HAP-1 (cell line): ENCODE measurements at regions not wholly inside any gene's neighbourhood (a gene's known extent, or its start where the extent isn't known, plus 50 kb on each side); places are given as distances from the start of the nearest gene placed in this dataset.
"Not testable (repeated sequence)": the region's sequence is repeated elsewhere in the genome, so short reads cannot be mapped to it uniquely, and the experiment has no call there.

Experiments
- DNase-seq, 2 experiments: peaks; one replicate each; pipeline ENCODE4 v3.0.0-alpha.2; 2016 to 2020; ENCODE audit warnings: low spot score in 2 of 2
- H3K27me3 ChIP-seq: fragments of 250-450 bp; sonication (Bioruptor Pico); 2 replicates; pipeline ENCODE4 v1.5.1; 2020; ENCODE audit warnings: low read depth, mild to moderate bottlenecking, moderate library complexity
- H3K36me3 ChIP-seq: fragments of 250-450 bp; sonication (Bioruptor Pico); replicated peaks from 2 replicates; pipeline ENCODE4 v1.5.1; 2020; ENCODE audit warnings: mild to moderate bottlenecking
- H3K4me1 ChIP-seq: fragments of 250-450 bp; sonication (Bioruptor Pico); 2 replicates; pipeline ENCODE4 v1.5.1; 2020; ENCODE audit warnings: mild to moderate bottlenecking
- H3K4me3 ChIP-seq: fragments of 250-450 bp; sonication (Bioruptor Pico); 2 replicates; pipeline ENCODE4 v1.5.1; 2020; ENCODE audit warnings: mild to moderate bottlenecking, moderate library complexity
- H3K9me3 ChIP-seq: fragments of 250-450 bp; sonication (Bioruptor Pico); 2 replicates; pipeline ENCODE4 v1.5.1; 2020; ENCODE audit warnings: mild to moderate bottlenecking, moderate library complexity
- in situ Hi-C: fragments of 300-500 bp; cut with MboI; formaldehyde crosslinking; loops from 3 replicates; pipeline ENCODE4 v1.14.3; 2020; ENCODE audit warnings: low sequenced_read_pairs, inconsistent platforms, mixed read lengths

GRCh38 chr3:83251490-83251889, 1490.0 kb upstream of the GBE1 start:
- H3K36me3 ChIP-seq = no peaks in the 10 kb centered on the region
- H3K9me3 ChIP-seq = no peaks in the 10 kb centered on the region
- H3K27me3 ChIP-seq = no peaks in the 10 kb centered on the region
- no peak overlapping the region for H3K4me3 ChIP-seq
- in situ Hi-C loops = no loop called here
- H3K4me1 ChIP-seq = no peaks in the 10 kb centered on the region
- DNase-seq = no peak

DNA sequence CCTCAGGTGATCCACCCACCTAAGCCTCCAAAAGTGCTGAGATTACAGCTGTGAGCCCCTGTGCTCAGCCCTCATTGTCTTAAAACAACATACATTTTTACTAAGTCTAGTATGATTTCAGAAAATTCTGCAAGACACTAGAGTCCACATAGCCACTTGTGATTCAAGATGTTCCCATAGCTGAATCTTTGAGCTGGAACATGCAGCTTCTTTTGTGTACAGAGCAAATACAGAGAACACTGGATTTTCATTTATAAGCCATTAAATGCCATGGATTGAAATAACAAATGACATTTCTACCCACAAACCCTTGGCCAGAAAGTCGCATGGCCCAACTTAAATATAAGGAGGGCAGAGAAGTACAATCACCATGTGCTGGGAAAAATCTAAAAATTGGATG, 1489.2 kb upstream of the GBE1 start:
- Histone ChIP-seq H3K27me3 (no peaks in the 10 kb centered on the region), H3K4me1 (no peaks in the 10 kb centered on the region), H3K36me3 (no peaks in the 10 kb centered on the region), H3K4me3 (no peak overlapping the region), H3K9me3 (no peaks in the 10 kb centered on the region)
- in situ Hi-C loops = no loop called here
- DNase-seq = no peak

DNA sequence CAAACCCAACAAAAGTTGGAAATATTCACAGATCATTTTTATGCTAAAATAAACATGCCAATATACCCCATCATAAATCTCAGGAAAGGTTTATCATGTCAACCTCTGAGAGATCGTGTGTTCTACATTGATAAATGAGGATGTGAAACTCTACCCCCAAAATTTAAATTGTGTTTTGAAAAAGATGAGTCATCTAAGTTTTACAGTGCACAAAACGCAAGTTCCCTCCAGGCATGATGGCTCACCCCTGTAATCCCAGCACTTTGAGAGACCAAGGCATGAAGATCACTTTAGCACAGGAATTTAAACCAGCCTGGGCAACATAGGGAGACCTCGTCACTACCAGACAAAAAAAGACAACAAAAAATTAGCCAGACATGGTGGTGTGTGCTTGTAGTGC, 1487.0 kb upstream of the GBE1 start:
- H3K4me3 ChIP-seq = no peak overlapping the region
- no peaks in the 10 kb centered on the region for H3K4me1 ChIP-seq
- in situ Hi-C loops = no loop called here
- DNase-seq = no peak
- H3K27me3 ChIP-seq = no peaks in the 10 kb centered on the region
- no peaks in the 10 kb centered on the region for H3K36me3 ChIP-seq
- H3K9me3 ChIP-seq = no peaks in the 10 kb centered on the region

DNA sequence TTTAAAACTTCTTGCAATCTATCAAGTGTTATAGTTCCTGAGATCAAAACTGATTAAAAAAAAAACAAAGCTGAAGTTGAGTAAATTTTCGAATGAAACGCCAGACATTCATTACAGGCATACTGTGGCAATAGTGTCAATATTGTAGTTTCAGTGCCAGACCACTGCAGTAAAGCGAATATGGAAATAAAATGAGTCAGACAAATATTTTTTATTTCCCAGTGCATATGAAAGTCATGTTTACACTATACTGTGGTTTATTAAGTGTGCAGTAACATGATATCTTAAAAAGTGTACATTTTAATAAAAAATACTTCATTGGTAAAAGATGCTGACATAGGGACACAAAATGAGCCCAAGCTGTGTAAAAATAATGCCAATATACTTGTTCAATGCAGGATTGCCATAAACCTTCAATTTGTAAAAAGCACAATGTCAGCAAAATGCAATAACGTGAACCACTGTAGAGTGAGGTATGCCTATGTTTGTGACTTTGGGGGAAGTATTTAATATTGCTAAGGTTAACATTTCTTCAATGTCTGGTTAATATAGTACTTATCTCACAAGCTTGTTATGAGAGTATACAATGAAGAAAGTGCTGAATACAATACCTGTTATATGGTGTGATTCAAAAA, 1473.9 kb upstream of the GBE1 start:
- in situ Hi-C loops = no loop called here
- Histone ChIP-seq H3K27me3 (no peaks in the 10 kb centered on the region), H3K4me3 (no peak overlapping the region), H3K4me1 (no peaks in the 10 kb centered on the region), H3K36me3 (no peaks in the 10 kb centered on the region), H3K9me3 (no peaks in the 10 kb centered on the region)
- DNase-seq = no peak

GRCh38 chr3:83233715-83234114, 1472.3 kb upstream of the GBE1 start:
- Histone ChIP-seq H3K4me3 (no peak overlapping the region), H3K36me3 (no peaks in the 10 kb centered on the region), H3K27me3 (no peaks in the 10 kb centered on the region), H3K4me1 (no peaks in the 10 kb centered on the region), H3K9me3 (no peaks in the 10 kb centered on the region)
- in situ Hi-C loops = no loop called here
- no peak for DNase-seq

DNA sequence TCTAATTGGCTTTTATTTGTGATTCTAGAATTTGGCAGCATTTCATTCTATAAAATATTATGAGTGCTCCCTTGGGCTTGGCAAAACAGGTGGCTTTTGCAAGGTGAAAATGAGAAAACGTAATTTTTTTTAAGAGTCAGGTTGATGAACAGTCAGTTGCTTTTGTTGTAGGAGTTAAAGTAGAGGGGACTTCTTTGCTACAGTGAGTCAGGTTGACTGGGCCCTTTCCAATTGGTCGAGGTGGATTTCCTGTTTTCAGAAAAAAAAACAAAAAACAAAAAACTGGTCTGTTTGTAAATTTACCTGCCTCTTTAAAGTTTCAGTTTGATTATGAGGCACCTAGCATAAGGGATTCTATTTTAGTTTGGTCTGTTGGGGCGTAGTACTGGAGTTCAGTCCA, 1469.4 kb upstream of the GBE1 start:
- no peak overlapping the region for H3K4me3 ChIP-seq
- in situ Hi-C loops = no loop called here
- H3K9me3 ChIP-seq = no peaks in the 10 kb centered on the region
- no peak for DNase-seq
- H3K27me3 ChIP-seq = no peaks in the 10 kb centered on the region
- H3K36me3 ChIP-seq = no peaks in the 10 kb centered on the region
- H3K4me1 ChIP-seq = no peaks in the 10 kb centered on the region

- Histone ChIP-seq H3K27me3 (no peaks in the 10 kb centered on the region), H3K9me3 (no peaks in the 10 kb centered on the region), H3K4me1 (no peaks in the 10 kb centered on the region), H3K4me3 (no peak overlapping the region), H3K36me3 (no peaks in the 10 kb centered on the region)
- in situ Hi-C loops = no loop called here
- no peak for DNase-seq
Measured at GRCh38 chr3:83230376-83230775, 1468.9 kb upstream of the GBE1 start.

DNA sequence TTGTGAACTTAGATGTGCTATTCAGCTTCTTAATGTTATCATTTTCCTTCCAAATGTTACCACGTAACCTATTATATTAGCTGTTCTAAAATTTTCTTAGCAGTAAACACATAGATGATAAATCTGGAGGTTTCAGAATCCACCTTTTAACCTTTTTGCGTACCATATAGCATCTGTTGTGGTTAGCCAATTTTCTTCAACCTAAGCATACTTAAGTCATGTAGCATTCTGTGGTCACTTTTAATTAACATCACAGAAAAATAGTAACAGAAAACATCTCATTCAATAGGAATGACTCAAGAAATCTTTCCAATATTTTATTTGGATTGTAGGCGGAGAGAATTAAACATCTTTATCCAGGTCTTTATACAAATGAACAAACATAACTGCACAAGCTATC, 1465.3 kb upstream of the GBE1 start:
- H3K27me3 ChIP-seq = no peaks in the 10 kb centered on the region
- no peaks in the 10 kb centered on the region for H3K4me1 ChIP-seq
- in situ Hi-C loops = no loop called here
- H3K9me3 ChIP-seq = no peaks in the 10 kb centered on the region
- H3K36me3 ChIP-seq = no peaks in the 10 kb centered on the region
- no peak for DNase-seq
- no peak overlapping the region for H3K4me3 ChIP-seq

DNA sequence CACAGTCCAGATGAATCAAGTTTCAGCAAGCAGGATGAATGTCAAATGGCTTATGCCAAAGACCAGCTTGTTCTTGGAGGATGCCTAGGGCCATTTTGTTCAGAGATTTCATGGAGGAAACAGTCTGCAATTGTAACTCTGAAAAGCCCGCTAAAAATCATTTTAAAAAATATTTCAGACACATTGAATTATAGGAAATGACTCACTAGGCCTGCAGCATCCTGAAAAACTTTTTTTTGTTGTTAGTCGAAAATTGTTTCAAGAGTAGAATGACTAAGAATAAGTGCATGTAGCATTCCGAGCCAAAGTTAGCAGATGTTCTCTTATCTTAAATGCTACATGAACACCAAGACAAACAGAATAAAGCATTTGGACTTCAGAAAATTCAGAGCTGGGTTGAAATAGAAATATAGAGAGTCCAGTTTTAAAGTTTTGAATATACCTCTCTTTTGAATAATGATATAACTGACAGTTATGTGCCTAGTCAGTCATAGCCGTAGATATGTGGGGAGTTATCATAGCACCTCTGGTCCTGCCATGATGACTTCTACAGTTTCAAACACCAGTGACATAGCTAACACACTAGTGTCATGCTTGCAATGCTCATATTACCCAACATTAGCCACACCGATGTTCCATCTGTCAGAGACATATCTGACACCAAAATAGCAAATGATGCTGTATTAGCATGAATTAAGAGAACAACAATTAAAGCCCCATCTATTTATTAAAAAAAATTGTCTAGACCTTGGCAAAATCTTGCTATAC, 1462.8 kb upstream of the GBE1 start:
- Histone ChIP-seq H3K27me3 (no peaks in the 10 kb centered on the region), H3K9me3 (no peaks in the 10 kb centered on the region), H3K36me3 (no peaks in the 10 kb centered on the region), H3K4me1 (no peaks in the 10 kb centered on the region), H3K4me3 (no peak overlapping the region)
- no peak for DNase-seq
- in situ Hi-C loops = no loop called here

GRCh38 chr3:83218383-83219200, 1457.1 kb upstream of the GBE1 start:
- Histone ChIP-seq H3K4me1 (no peaks in the 10 kb centered on the region), H3K9me3 (no peaks in the 10 kb centered on the region), H3K4me3 (no peak overlapping the region), H3K36me3 (no peaks in the 10 kb centered on the region), H3K27me3 (no peaks in the 10 kb centered on the region)
- DNase-seq = no peak
- in situ Hi-C loops = no loop called here

GRCh38 chr3:83217595-83218118, 1456.2 kb upstream of the GBE1 start:
- DNase-seq, H3K27me3 ChIP-seq, H3K4me3 ChIP-seq, H3K36me3 ChIP-seq, in situ Hi-C loops, H3K9me3 ChIP-seq, H3K4me1 ChIP-seq: not testable (repeated sequence)

GRCh38 chr3:83216919-83217594, 1455.6 kb upstream of the GBE1 start:
- no peak overlapping the region for H3K4me3 ChIP-seq
- H3K4me1 ChIP-seq = no peaks in the 10 kb centered on the region
- DNase-seq = no peak
- no peaks in the 10 kb centered on the region for H3K9me3 ChIP-seq
- in situ Hi-C loops = no loop called here
- H3K36me3 ChIP-seq = no peaks in the 10 kb centered on the region
- no peaks in the 10 kb centered on the region for H3K27me3 ChIP-seq

DNA sequence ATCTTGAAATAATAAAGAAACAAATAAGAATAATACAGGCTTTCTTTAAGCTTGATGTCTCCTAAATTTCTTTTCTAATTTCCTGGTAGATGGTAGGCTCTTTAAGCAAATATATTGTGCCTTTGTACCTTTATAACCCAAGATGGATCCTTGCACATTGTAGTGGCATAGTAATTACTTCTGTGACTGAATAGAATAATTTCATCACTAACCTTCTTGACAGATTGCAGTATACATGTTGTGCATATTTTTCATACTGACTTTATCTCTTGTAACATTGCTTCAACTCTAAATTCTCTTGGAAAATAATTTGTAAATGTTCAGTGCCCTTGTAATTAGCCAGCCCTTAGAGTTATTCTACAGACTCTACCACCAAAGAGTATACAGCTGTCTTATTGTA, 1433.8 kb upstream of the GBE1 start:
- Histone ChIP-seq H3K36me3 (no peaks in the 10 kb centered on the region), H3K9me3 (no peaks in the 10 kb centered on the region), H3K4me3 (no peak overlapping the region), H3K4me1 (no peaks in the 10 kb centered on the region), H3K27me3 (no peaks in the 10 kb centered on the region)
- no peak for DNase-seq
- in situ Hi-C loops = no loop called here
